ENCODE measurements at regions not wholly inside any gene's neighbourhood (a gene's known extent, or its start where the extent isn't known, plus 50 kb on each side); places are given as distances from the start of the nearest gene placed in this dataset.

GRCh38 chr6:140321891-140322290, 947.4 kb upstream of the CITED2 start:
- no peak overlapping the region for H3K27ac ChIP-seq (ENCODE audit: low read length)
- H3K4me3 ChIP-seq (ENCODE audit: low read length) = no peak overlapping the region
- no peaks in the 10 kb centered on the region for H3K27me3 ChIP-seq (ENCODE audit: low read length)
- no peaks in the 10 kb centered on the region for H3K9me3 ChIP-seq (ENCODE audit: low read length)
- no peak overlapping the region for H2AFZ ChIP-seq (ENCODE audit: low read length)
- H3K9me2 ChIP-seq (replicated peaks; ENCODE audit: insufficient read depth, low read length) = no peaks in the 10 kb centered on the region
- no peak for DNase-seq
- H4K20me1 ChIP-seq (ENCODE audit: insufficient read depth, low read depth, low read length) = no peaks in the 10 kb centered on the region
- H3K79me2 ChIP-seq (ENCODE audit: low read length) = no peaks in the 10 kb centered on the region
- H3K4me1 ChIP-seq (ENCODE audit: low read length) = no peaks in the 10 kb centered on the region
- H3K36me3 ChIP-seq (ENCODE audit: insufficient read depth, low read length) = no peaks in the 10 kb centered on the region
- H3K9ac ChIP-seq (ENCODE audit: low read length) = no peak overlapping the region
- no peak overlapping the region for H3K4me2 ChIP-seq (ENCODE audit: low read depth, low read length, poor library complexity, severe bottlenecking)

GRCh38 chr6:140320081-140321080, 945.9 kb upstream of the CITED2 start:
- Histone ChIP-seq H3K4me3 (ENCODE audit: low read length) (no peak overlapping the region), H3K27me3 (ENCODE audit: low read length) (no peaks in the 10 kb centered on the region), H3K9ac (ENCODE audit: low read length) (no peak overlapping the region)

GRCh38 chr6:140319209-140319608, 944.8 kb upstream of the CITED2 start:
- H4K20me1 ChIP-seq (ENCODE audit: insufficient read depth, low read depth, low read length) = no peaks in the 10 kb centered on the region
- H3K4me3 ChIP-seq (ENCODE audit: low read length) = no peak overlapping the region
- H3K79me2 ChIP-seq (ENCODE audit: low read length) = no peaks in the 10 kb centered on the region
- no peak for DNase-seq
- H3K4me2 ChIP-seq (ENCODE audit: low read depth, low read length, poor library complexity, severe bottlenecking) = no peak overlapping the region
- no peaks in the 10 kb centered on the region for H3K27me3 ChIP-seq (ENCODE audit: low read length)
- no peaks in the 10 kb centered on the region for H3K9me2 ChIP-seq (replicated peaks; ENCODE audit: insufficient read depth, low read length)
- H3K9me3 ChIP-seq (ENCODE audit: low read length) = no peaks in the 10 kb centered on the region
- no peak overlapping the region for H2AFZ ChIP-seq (ENCODE audit: low read length)
- H3K4me1 ChIP-seq (ENCODE audit: low read length) = no peaks in the 10 kb centered on the region
- H3K27ac ChIP-seq (ENCODE audit: low read length) = no peak overlapping the region
- H3K9ac ChIP-seq (ENCODE audit: low read length) = no peak overlapping the region
- no peaks in the 10 kb centered on the region for H3K36me3 ChIP-seq (ENCODE audit: insufficient read depth, low read length)

More at GRCh38 chr6:140320081-140321080, 945.9 kb upstream of the CITED2 start:
- Histone ChIP-seq H3K9me3 (ENCODE audit: low read length) (no peaks in the 10 kb centered on the region), H4K20me1 (ENCODE audit: insufficient read depth, low read depth, low read length) (no peaks in the 10 kb centered on the region), H3K36me3 (ENCODE audit: insufficient read depth, low read length) (no peaks in the 10 kb centered on the region), H3K4me2 (ENCODE audit: low read depth, low read length, poor library complexity, severe bottlenecking) (no peak overlapping the region), H3K9me2 (replicated peaks; ENCODE audit: insufficient read depth, low read length) (no peaks in the 10 kb centered on the region), H3K79me2 (ENCODE audit: low read length) (no peaks in the 10 kb centered on the region), H2AFZ (ENCODE audit: low read length) (no peak overlapping the region), H3K27ac (ENCODE audit: low read length) (no peak overlapping the region), H3K4me1 (ENCODE audit: low read length) (no peaks in the 10 kb centered on the region)
- no peak for DNase-seq

- H3K36me3 ChIP-seq (ENCODE audit: insufficient read depth, low read length) = no peaks in the 10 kb centered on the region
- H3K4me3 ChIP-seq (ENCODE audit: low read length) = no peak overlapping the region
- no peaks in the 10 kb centered on the region for H3K9me2 ChIP-seq (replicated peaks; ENCODE audit: insufficient read depth, low read length)
- no peaks in the 10 kb centered on the region for H3K27me3 ChIP-seq (ENCODE audit: low read length)
- H3K9ac ChIP-seq (ENCODE audit: low read length) = no peak overlapping the region
- no peak overlapping the region for H3K27ac ChIP-seq (ENCODE audit: low read length)
- H3K79me2 ChIP-seq (ENCODE audit: low read length) = no peaks in the 10 kb centered on the region
- no peaks in the 10 kb centered on the region for H3K9me3 ChIP-seq (ENCODE audit: low read length)
- H2AFZ ChIP-seq (ENCODE audit: low read length) = no peak overlapping the region; the same call in 1 of the 2 replicates
- H3K4me1 ChIP-seq (ENCODE audit: low read length) = no peaks in the 10 kb centered on the region
- no peaks in the 10 kb centered on the region for H4K20me1 ChIP-seq (ENCODE audit: insufficient read depth, low read depth, low read length)
- no peak overlapping the region for H3K4me2 ChIP-seq (ENCODE audit: low read depth, low read length, poor library complexity, severe bottlenecking)
- no peak for DNase-seq
Observed at GRCh38 chr6:140318408-140318807, 944.0 kb upstream of the CITED2 start.

- Histone ChIP-seq H4K20me1 (ENCODE audit: insufficient read depth, low read depth, low read length) (no peaks in the 10 kb centered on the region), H3K36me3 (ENCODE audit: insufficient read depth, low read length) (no peaks in the 10 kb centered on the region), H3K4me1 (ENCODE audit: low read length) (no peaks in the 10 kb centered on the region), H3K4me3 (ENCODE audit: low read length) (no peak overlapping the region), H3K79me2 (ENCODE audit: low read length) (no peaks in the 10 kb centered on the region), H3K9me3 (ENCODE audit: low read length) (no peaks in the 10 kb centered on the region), H3K4me2 (ENCODE audit: low read depth, low read length, poor library complexity, severe bottlenecking) (no peak overlapping the region), H3K27ac (ENCODE audit: low read length) (no peak overlapping the region), H3K9ac (ENCODE audit: low read length) (no peak overlapping the region), H2AFZ (ENCODE audit: low read length) (no peak overlapping the region), H3K9me2 (replicated peaks; ENCODE audit: insufficient read depth, low read length) (no peaks in the 10 kb centered on the region), H3K27me3 (ENCODE audit: low read length) (no peaks in the 10 kb centered on the region)
- no peak for DNase-seq
Observed at GRCh38 chr6:140317950-140318349, 943.5 kb upstream of the CITED2 start.

- H3K4me2 ChIP-seq (ENCODE audit: low read depth, low read length, poor library complexity, severe bottlenecking) = no peak overlapping the region
Observed at GRCh38 chr6:140316966-140317365, 942.5 kb upstream of the CITED2 start.

GRCh38 chr6:140314682-140315081, 940.2 kb upstream of the CITED2 start:
- DNase-seq = no peak
- Histone ChIP-seq H3K27ac (ENCODE audit: low read length) (no peak overlapping the region), H3K4me2 (ENCODE audit: low read depth, low read length, poor library complexity, severe bottlenecking) (no peak overlapping the region), H2AFZ (ENCODE audit: low read length) (no peak overlapping the region), H3K36me3 (ENCODE audit: insufficient read depth, low read length) (no peaks in the 10 kb centered on the region), H3K4me1 (ENCODE audit: low read length) (no peaks in the 10 kb centered on the region), H3K4me3 (ENCODE audit: low read length) (no peak overlapping the region), H3K9me2 (replicated peaks; ENCODE audit: insufficient read depth, low read length) (no peaks in the 10 kb centered on the region), H3K79me2 (ENCODE audit: low read length) (no peaks in the 10 kb centered on the region), H3K9ac (ENCODE audit: low read length) (no peak overlapping the region), H3K27me3 (ENCODE audit: low read length) (no peaks in the 10 kb centered on the region), H4K20me1 (ENCODE audit: insufficient read depth, low read depth, low read length) (no peaks in the 10 kb centered on the region), H3K9me3 (ENCODE audit: low read length) (no peaks in the 10 kb centered on the region)

More at GRCh38 chr6:140316966-140317365, 942.5 kb upstream of the CITED2 start:
- Histone ChIP-seq H3K9me2 (replicated peaks; ENCODE audit: insufficient read depth, low read length) (no peaks in the 10 kb centered on the region), H3K79me2 (ENCODE audit: low read length) (no peaks in the 10 kb centered on the region), H3K27ac (ENCODE audit: low read length) (no peak overlapping the region), H3K9me3 (ENCODE audit: low read length) (no peaks in the 10 kb centered on the region), H3K4me1 (ENCODE audit: low read length) (no peaks in the 10 kb centered on the region), H3K36me3 (ENCODE audit: insufficient read depth, low read length) (no peaks in the 10 kb centered on the region), H2AFZ (ENCODE audit: low read length) (no peak overlapping the region), H3K9ac (ENCODE audit: low read length) (no peak overlapping the region), H3K27me3 (ENCODE audit: low read length) (no peaks in the 10 kb centered on the region), H3K4me3 (ENCODE audit: low read length) (no peak overlapping the region), H4K20me1 (ENCODE audit: insufficient read depth, low read depth, low read length) (no peaks in the 10 kb centered on the region)
- DNase-seq = no peak

GRCh38 chr6:140311146-140311545, 936.7 kb upstream of the CITED2 start:
- H3K4me3 ChIP-seq (ENCODE audit: low read length) = no peak overlapping the region
- H3K9me3 ChIP-seq (ENCODE audit: low read length) = no peaks in the 10 kb centered on the region
- no peak overlapping the region for H3K27ac ChIP-seq (ENCODE audit: low read length)
- H2AFZ ChIP-seq (ENCODE audit: low read length) = no peak overlapping the region
- H3K4me2 ChIP-seq (ENCODE audit: low read depth, low read length, poor library complexity, severe bottlenecking) = no peak overlapping the region
- no peaks in the 10 kb centered on the region for H4K20me1 ChIP-seq (ENCODE audit: insufficient read depth, low read depth, low read length)
- DNase-seq = no peak
- H3K79me2 ChIP-seq (ENCODE audit: low read length) = no peaks in the 10 kb centered on the region
- H3K36me3 ChIP-seq (ENCODE audit: insufficient read depth, low read length) = no peaks in the 10 kb centered on the region
- H3K4me1 ChIP-seq (ENCODE audit: low read length) = no peaks in the 10 kb centered on the region
- H3K9me2 ChIP-seq (replicated peaks; ENCODE audit: insufficient read depth, low read length) = no peaks in the 10 kb centered on the region
- H3K27me3 ChIP-seq (ENCODE audit: low read length) = no peaks in the 10 kb centered on the region
- H3K9ac ChIP-seq (ENCODE audit: low read length) = no peak overlapping the region

All from Karpas-422 (cell line).